Occipital lobe (tissue), 1 donor: ENCODE measurements at regions not wholly inside any gene's neighbourhood (a gene's known extent, or its start where the extent isn't known, plus 50 kb on each side); places are given as distances from the start of the nearest gene placed in this dataset.
"Not testable (repeated sequence)": the region's sequence is repeated elsewhere in the genome, so short reads cannot be mapped to it uniquely, and the experiment has no call there.

Experiments used
- DNase-seq: peaks from one replicate; lab custom pipeline; 2025; lab: John Stamatoyannopoulos, UW

GRCh38 chr2:3899536-3900155 is 196.3 kb downstream of the DCDC2C start:
- no peak for DNase-seq

GRCh38 chr2:3902131-3902530 is 198.8 kb downstream of the DCDC2C start:
- DNase-seq, result no peak

- no peak for DNase-seq
Observed at GRCh38 chr2:3904061-3904460, 200.7 kb downstream of the DCDC2C start.

- DNase-seq, result not testable (repeated sequence)
Observed at GRCh38 chr2:3908498-3908897, 205.1 kb downstream of the DCDC2C start.

GRCh38 chr2:3911882-3912455 is 208.6 kb downstream of the DCDC2C start:
- DNase-seq, result no peak

GRCh38 chr2:3913166-3913565 is 209.8 kb downstream of the DCDC2C start:
- DNase-seq, result no peak

- no peak for DNase-seq
Observed at GRCh38 chr2:3914241-3914640, 210.9 kb downstream of the DCDC2C start.

- DNase-seq, result no peak
Observed at GRCh38 chr2:3927031-3927430, 223.7 kb downstream of the DCDC2C start.

- DNase-seq, result no peak
Observed at GRCh38 chr2:3929374-3929773, 226.0 kb downstream of the DCDC2C start.

GRCh38 chr2:3930246-3930645 is 226.9 kb downstream of the DCDC2C start:
- DNase-seq, result no peak

- no peak for DNase-seq
Observed at GRCh38 chr2:3940661-3941060, 237.3 kb downstream of the DCDC2C start.

GRCh38 chr2:3942841-3943240 is 239.5 kb downstream of the DCDC2C start:
- no peak for DNase-seq

- DNase-seq, result no peak
Observed at GRCh38 chr2:3944071-3944470, 240.7 kb downstream of the DCDC2C start.

GRCh38 chr2:3944841-3945240 is 241.5 kb downstream of the DCDC2C start:
- DNase-seq, result no peak

- no peak for DNase-seq
Observed at GRCh38 chr2:3948191-3948590, 244.8 kb downstream of the DCDC2C start.

GRCh38 chr2:3951131-3951954 is 248.0 kb downstream of the DCDC2C start:
- DNase-seq, result no peak

- no peak for DNase-seq
Observed at GRCh38 chr2:3952866-3953516, 249.6 kb downstream of the DCDC2C start.

GRCh38 chr2:3954261-3954660 is 250.9 kb downstream of the DCDC2C start:
- DNase-seq, result no peak

- no peak for DNase-seq
Observed at GRCh38 chr2:3956406-3956805, 253.0 kb downstream of the DCDC2C start.

- no peak for DNase-seq
Observed at GRCh38 chr2:3956892-3957291, 253.5 kb downstream of the DCDC2C start.

GRCh38 chr2:3958465-3958864 is 255.1 kb downstream of the DCDC2C start:
- DNase-seq, result no peak

GRCh38 chr2:3958969-3959368 is 255.6 kb downstream of the DCDC2C start:
- no peak for DNase-seq
